A549 (cell line): ENCODE measurements at regions not wholly inside any gene's neighbourhood (a gene's known extent, or its start where the extent isn't known, plus 50 kb on each side); places are given as distances from the start of the nearest gene placed in this dataset.

Source experiments
- CEBPB ChIP-seq, 2 experiments: fragments of >200 bp in 1 of 2; sonication (Bioruptor Twin) in 1 of 2; formaldehyde crosslinking in 1 of 2; IDR thresholded peaks; 2 replicates each; pipeline ENCODE4 v1.6.1; 2012 to 2016
- TF ChIP-seq, protein P1 (sequence below): fragments of >200 bp; sonication (Bioruptor Twin); formaldehyde crosslinking; IDR thresholded peaks from 3 replicates; pipeline ENCODE4 v1.5.1; 2016

- no peak for TF ChIP-seq CEBPB (IDR thresholded peaks at IDR 0.05)
- TF ChIP-seq, protein P1, sequence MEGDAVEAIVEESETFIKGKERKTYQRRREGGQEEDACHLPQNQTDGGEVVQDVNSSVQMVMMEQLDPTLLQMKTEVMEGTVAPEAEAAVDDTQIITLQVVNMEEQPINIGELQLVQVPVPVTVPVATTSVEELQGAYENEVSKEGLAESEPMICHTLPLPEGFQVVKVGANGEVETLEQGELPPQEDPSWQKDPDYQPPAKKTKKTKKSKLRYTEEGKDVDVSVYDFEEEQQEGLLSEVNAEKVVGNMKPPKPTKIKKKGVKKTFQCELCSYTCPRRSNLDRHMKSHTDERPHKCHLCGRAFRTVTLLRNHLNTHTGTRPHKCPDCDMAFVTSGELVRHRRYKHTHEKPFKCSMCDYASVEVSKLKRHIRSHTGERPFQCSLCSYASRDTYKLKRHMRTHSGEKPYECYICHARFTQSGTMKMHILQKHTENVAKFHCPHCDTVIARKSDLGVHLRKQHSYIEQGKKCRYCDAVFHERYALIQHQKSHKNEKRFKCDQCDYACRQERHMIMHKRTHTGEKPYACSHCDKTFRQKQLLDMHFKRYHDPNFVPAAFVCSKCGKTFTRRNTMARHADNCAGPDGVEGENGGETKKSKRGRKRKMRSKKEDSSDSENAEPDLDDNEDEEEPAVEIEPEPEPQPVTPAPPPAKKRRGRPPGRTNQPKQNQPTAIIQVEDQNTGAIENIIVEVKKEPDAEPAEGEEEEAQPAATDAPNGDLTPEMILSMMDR, result no peak
Measured at GRCh38 chr4:45323453-45324058, 597.2 kb upstream of the GNPDA2 start.
